NCI-H146 treated with DMSO at 0.1 percent for 48 hours (cell line): ENCODE measurements at regions not wholly inside any gene's neighbourhood (a gene's known extent, or its start where the extent isn't known, plus 50 kb on each side); places are given as distances from the start of the nearest gene placed in this dataset.

ENCODE experiments used
- DNase-seq: peaks from one replicate; lab custom pipeline; 2025; ENCODE audit not compliant: unreplicated experiment; lab: John Stamatoyannopoulos, UW

DNA sequence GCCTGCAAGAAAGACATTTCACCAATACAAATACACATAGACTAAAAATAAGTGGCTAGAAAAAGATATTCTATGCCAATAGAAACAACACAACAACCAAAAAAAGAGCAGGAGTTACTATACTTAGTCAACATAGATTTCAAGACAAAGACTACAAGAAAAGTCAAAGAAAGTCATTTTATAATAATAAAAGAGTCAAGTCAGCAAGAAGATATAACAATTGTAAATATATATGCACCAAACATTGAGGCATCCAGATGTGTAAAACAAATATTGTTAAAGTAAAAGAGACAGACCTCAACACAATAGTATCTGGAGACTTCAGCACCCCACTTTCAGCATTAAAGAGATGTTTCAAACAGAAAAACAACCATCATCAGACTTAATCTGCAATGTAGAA, 104.6 kb downstream of the AMY1C start:
- no peak for DNase-seq

DNA sequence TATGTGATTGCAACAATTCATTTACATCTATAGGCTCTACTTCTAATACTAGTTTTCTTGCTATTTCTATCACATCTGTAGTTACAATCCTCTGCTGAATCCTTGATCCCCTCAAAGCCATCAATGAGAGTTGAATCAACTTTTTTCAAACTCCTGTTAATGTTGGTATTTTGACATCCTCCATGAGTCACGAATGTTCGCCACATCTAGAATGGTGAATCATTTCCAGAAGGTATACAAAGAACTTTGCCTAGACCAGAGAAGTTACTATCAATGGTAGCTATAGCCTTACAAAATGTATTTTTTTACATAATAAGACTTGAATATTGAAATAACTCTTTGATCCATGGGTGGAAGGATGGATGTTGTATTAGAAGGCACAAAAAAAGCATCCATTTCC, 110.0 kb downstream of the AMY1C start:
- no peak for DNase-seq

DNA sequence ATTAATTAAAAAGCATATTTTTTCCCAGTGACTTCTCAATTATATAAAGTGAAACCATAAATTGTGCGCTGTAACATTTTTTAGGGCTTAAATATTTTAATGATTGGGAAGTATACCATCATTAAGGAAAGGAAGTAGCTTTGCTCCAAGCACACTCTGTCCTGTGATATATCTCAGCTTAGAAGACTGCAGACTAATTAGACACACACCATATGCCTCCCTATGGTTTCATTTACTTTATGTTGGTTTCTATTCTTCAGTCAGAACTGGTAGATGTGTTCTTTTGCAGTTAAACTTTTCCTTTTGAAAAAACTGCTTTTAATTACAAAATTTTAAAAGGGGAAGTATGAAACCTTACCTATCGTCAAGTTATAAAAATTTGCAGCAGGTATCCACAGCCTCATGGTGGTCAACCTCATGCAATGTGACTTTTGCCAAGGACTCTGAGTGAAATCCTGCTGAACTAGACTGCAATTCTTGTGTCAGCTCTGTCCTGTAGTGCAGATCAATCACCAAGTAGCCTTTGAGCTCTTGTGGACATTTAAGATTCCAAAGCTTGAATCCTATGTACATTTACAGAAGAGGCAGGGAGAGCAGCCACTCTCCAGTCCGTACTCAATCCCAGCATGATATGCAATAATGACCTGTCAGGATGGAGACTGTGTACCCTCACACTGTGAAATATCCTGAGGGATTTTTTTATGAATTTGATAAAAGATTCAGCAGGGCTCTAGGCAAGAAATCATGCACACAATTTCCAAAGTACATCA, 149.1 kb downstream of the AMY1C start:
- no peak for DNase-seq

DNA sequence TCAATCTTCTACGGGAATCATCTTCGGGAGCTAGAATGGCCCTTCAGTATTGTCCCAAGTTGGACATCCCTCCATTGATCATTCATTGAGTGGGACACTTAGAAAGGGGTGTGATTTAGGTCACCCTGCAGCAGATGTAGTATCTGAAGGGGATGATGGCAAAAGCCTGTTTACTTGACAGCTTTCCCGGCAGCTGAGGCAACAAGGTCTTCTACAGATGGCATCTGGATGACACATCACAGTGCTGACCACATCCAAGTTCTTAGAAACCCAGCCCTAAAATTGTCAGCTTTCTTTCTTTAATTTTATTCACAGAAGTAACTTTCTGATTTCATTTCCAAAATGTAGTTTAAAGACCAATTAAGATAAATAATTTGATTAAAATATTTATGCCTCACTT, 150.3 kb downstream of the AMY1C start:
- DNase-seq = no peak

DNA sequence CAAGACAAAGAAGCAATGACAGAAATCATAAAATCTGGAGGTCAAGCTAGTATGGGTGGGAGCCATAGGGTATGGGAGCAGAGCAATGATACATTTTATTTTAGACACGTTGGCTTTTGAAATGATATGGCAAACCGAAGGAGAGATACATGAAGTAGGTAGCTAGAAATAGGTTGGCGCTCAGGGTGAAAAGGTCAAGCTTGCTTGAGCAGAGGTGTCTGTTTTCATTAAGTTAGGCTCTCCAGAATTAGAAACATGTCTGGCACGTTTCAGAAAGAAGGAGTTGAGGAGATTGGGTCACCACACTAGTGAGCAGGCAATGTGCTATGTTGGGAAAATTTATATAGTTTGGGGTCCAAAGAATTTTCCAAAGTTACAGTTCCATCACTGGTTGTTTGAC, 151.4 kb downstream of the AMY1C start:
- DNase-seq = no peak

DNA sequence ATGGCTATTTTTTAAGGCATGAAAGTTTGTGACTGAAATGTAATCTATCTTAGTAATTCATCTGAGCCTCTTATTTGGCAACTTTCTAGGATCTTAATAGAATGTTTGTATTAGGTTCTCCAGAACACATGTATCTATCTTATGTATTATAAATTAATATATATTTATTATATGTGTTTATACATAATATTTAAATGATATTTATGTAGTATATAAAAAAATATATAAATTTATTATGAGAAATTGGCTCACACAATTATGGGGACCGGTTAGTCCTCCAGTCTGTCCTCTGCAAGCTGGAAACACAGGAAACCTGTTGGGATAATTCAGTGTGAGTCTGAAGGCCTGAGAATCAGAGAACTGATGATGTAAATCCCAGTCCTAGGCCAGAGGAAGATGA, 155.7 kb downstream of the AMY1C start:
- DNase-seq = no peak

DNA sequence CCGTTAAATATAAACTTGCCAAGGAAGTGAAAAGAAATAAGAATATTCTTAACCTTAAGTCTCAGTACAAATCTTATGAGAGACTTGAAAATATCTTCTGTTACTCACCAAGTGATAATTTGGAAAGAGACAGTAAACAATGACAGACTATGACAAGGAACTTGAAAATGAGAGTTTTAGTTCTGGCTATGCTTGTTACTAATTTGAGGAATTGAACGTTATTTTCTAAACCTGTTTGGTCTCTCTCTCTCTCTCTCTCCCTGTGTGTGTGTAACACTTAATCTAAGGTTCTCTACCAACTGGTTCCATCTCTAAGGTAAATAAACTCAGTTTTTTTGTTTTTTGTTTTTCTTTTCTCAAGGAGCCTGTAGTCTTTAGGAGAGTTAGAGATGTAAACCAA, 161.8 kb downstream of the AMY1C start:
- no peak for DNase-seq

DNA sequence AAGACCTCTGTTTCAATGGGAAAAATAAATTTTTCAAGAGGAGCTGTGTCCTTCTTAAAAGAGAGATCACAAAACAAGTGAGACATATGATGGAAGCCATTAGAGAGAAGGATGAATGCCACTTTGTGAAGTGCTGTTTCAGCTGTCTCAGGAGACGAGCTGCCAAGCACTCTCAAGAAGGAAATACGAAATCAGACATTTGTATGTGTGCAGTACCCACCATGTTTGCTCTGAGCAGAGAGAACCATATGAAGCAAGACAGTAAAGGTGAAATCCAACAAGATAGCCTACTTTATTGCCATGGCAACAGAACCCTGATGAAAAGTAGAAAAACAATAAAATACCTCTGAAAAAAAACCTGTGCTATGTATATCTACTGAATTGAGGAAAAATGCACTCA, 168.1 kb downstream of the AMY1C start:
- no peak for DNase-seq

DNA sequence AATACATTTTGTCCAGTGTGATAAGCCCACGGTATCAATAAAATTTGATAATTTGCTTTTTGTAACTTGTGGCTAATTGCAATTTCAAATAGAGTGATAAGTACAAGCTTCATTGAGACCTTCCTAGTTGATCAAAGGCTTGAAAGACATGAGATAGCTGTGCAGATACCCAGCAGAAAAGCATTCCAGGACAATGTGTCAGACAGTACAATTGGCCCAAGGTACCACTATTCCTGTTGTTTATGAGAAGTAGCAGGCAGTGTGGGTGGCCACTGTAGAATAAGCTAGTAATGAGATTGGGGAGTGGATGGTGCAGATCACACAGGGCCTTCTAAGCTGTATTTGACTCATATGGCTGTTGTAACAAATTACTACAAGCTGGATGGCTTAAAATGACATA, 182.2 kb downstream of the AMY1C start:
- DNase-seq = no peak

DNA sequence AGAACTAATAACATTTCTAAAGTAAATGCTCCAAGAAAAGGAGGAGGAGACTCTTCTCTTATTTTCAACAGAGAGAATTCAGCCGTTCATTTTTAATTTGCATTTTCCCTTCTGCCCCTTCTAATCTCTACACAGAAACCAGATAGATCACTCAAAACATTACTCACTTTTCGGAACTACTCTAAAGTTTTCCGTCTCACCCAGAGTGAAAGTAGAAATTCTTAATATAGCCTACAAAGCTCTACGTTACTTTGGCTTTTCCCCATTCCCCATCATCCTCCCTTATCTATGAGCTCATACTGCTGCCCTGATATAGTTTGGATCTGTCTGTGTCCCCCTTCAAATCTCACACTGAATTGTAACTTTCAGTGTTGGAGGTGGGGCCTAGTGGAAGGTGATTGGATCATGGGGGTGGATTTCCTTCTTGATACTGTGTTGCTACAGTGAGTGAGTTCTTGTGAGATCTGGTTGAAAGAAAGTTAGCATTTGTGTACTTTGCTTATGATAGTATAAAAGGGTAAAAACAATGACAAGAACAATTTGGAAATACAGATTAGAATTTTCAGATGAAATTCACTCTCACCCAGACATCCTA, 188.2 kb downstream of the AMY1C start:
- no peak for DNase-seq

DNA sequence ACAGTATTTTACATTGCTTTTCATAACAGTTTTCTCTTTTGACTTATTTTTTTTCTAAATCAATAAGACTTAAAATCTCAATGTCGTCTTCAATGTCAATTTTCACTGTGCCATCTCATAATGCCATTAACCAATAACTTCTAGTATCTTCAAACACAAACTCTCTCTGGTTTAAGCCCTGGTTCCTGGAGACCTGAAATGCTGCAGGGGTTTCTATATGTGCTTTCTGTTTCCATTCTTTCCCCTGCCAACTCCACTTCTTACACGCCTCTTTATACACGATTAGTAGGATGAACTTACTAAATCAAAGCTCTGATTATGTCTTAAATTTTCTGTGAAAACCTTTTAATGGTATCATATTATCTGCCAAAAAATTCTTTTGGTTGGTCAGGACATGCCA, 191.4 kb downstream of the AMY1C start:
- DNase-seq = no peak

DNA sequence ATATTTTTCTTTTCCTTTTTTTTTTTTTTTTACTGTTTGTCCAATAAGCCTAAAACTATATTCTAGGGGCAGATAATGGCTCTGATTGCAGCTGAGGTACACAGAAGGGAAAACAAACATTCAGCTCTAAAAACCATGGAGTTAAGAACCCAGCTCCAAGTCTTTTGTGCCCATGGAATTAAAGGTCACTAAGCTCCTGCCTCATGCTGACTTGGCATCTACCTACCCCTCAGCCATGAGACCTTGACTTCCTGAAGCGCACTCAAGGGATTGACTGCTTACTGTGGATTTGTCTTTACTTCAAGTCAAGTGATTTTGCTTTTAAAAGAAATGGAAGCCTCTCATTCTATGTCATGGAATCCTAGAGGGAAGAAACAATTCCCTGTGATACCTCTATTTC, 192.3 kb downstream of the AMY1C start:
- DNase-seq = no peak

DNA sequence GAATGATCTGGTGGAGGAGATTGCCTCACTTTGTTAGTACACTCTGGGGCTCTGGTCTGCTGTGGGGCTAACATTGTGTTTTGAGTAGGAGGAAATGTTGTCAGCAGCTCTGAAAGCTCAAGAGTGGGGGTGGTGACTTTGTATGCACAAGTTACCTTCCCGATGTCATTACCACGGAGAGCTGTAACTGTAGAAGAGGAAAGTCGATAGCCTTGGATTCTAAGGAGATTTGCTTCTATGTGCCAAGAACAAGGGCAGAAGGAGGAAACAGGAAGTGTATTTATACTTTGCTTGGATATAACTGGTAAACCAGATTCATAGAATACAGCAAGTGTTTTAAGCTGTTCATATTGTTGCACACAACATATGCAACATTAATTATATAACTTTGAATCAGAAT, 196.1 kb downstream of the AMY1C start:
- DNase-seq = no peak

DNA sequence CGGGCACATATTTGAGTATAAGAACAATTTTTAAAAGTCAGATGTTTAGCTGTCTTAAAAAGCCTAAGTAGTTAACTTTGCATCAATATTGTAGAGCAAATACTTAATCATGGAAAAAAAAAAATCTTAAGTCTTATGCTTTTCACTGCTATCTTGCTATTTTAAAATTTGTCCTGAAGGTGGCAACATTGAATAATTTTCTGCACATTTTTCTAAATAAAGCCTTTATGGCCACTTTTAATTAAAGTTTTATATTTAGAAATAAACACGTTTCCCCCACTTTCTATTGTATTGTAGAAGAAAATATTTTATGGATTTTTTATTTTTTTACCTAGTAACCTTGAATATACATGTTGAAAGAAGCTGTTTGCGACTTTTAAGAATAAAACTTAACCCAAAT, 198.8 kb downstream of the AMY1C start:
- DNase-seq = peak; percentile 20

DNA sequence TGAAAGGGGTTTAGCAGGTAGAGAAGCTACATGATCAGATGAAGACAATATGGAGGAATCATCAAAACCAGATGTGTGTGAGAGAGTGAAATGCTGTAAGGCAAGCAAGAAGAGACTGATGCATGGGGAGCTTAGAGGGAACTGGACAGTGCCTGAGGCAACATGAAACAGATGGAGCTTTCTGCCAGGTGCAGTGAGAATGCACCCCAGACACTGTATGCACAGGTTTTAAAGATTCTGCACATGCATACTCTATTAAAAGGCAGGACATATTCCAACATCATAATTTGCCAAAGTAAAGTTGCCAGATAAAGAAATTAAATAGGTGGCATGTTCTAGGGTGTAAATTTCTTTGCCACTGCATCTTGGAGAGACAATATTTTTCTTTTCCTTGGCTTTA, 200.1 kb downstream of the AMY1C start:
- DNase-seq = peak; percentile 45

DNA sequence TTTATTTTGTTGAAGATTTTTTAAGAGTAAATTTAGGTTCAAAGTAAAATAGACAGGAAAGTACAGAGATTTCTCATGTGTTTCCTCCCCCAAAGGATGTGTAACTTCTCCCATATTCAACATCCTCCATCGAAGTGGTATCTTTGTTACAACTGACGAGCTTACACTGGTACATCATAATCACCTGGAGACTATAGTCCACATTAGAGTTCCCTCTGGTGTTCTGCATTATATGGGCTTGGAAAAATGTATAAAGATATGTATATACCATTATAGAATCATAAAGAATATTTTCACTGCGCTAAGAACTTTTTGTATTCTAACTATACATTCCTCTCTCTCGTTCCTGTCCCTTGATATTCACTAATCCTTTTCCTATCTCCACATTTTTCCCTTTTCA, 203.7 kb downstream of the AMY1C start:
- DNase-seq = no peak

DNA sequence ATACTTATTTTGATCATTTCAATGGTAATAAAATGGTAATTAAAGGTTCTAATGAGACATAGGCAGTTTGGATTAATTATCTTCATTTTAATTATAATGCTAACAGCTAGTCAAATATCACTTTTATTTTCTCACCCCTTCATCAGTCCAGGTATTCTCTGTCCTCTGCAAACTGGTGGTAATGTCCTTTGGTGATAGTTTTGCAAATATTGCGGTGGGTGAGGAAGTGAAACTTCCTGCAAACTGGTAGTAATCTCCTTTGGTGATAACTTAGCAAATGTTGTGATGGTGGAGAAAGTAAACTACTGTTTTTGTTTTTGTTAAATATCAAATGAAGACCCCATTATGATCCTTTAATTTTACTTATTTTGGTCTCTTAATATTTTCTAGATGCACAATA, 209.0 kb downstream of the AMY1C start:
- DNase-seq = no peak

DNA sequence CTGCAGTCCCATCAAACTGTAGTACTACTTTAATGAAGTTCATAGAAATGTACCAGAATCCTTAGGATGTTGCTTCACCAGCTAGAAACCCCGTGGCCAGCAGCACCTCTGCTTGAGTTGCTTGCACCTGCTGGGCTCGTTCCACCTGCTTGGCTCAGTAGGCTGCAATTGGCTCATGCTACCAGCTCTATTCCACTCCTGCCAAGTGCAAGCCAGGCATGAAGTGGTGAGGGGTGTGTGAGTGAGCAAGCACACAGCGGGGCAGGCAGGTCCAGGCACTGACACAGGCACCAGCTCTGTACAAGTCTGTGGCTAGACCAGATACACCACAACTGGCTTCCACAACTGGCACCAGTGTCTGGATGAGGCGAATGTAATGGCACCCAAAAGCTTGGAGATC, 209.9 kb downstream of the AMY1C start:
- no peak for DNase-seq

DNA sequence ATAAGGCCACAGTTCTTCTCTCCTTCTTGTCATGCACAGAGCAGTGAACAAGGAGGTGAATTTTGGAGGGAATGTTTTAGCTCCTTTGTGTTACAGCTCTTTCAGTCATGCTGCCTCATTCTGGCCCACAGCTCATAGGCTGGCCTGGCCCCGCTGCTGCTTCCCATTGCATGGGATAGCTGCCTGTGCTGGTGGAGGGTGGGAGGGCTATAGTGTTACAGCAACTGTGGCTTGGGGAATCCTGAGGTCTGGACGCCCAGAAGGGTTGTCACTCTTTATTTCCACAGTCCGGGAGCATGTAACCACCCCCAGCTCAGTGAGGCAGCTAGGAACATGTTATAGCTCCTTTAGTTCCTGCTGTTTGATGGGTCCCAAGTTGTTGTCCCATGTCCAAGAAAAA, 210.3 kb downstream of the AMY1C start:
- DNase-seq = no peak

DNA sequence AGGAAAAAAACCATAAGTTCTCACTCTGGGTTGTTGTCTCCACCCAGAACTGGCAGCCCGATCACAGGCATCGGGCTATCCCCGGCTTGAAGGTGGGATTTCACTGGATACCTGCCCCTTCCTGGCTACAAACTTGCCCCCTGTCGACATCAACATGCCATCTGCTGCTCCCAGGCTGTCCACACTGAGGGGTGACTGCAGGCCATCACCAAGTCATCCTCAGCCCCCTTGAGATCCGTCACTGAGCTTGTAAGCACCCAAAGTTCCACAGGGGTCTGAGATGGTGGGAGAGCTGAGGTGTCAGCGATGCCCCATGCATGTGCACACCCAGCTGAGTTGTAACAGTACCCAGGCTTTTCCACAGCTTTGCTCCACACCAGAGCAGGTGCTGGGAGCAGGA, 211.0 kb downstream of the AMY1C start:
- DNase-seq = no peak

DNA sequence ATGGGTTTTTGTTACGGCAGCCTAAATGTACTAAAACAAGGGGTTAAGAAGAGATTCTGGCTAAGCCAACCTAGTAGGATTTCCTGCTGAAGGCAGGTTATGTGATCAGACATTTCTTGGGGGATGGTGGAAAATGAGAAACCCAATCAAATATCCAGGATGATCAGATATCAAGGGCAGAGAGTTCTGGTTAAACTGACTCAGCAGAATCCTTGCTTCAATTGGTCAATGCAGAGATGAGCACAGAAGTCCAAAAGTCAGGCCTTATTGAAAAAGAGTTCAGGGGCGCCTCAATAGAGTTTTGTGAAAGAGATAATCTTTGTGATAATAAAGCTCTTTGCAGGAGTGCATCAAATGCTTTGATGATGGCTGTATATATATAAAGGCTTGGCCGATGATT, 237.1 kb downstream of the AMY1C start:
- no peak for DNase-seq

DNA sequence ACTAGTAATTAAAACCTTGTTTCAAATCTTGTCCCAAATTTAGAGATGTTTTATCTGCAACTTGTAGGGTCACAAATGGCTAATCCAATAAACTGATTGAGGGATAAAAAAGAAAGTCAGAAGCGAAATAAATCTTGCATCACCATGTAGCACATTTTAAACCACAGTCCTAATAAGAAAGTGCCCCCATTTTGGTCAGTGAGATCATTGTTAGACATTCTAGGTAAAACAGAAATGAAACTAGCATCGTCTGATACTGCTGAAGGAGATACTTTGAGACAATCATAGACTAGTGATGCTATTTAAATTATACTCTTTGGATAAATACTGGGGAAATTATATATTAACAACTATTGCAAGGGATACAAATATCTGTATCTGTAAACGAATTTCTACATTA, 247.9 kb downstream of the AMY1C start:
- no peak for DNase-seq
